ENCODE measurements at regions not wholly inside any gene's neighbourhood (a gene's known extent, or its start where the extent isn't known, plus 50 kb on each side); places are given as distances from the start of the nearest gene placed in this dataset.

DNA sequence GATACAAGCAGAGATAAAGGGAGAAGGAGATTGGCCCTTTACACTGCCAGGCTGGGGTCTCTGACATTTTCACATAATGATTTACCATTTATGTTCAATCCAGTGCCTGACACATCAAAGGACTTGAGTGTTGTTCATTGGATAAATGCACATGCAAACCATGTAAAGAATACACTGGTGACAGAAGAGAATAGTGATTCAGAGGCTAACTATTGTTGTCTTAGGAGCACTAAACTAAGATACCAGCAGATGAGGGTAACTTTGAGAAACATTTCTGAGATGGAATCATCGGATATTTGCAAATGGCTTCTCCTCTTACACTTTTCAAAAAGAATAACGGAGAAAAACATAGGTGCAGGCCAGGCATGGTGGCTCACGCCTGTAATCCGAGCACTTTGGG, 67.3 kb upstream of the HHIP start:
- no peaks in the 10 kb centered on the region for H3K9me3 Mint-ChIP-seq (ENCODE audit: low read depth)
- no peak overlapping the region for H3K4me3 Mint-ChIP-seq (ENCODE audit: low read depth)
- no peak for DNase-seq (ENCODE audit: low spot score, unreplicated experiment)
- no peaks in the 10 kb centered on the region for H3K36me3 Mint-ChIP-seq (ENCODE audit: insufficient read depth)
- TF ChIP-seq, protein P1, sequence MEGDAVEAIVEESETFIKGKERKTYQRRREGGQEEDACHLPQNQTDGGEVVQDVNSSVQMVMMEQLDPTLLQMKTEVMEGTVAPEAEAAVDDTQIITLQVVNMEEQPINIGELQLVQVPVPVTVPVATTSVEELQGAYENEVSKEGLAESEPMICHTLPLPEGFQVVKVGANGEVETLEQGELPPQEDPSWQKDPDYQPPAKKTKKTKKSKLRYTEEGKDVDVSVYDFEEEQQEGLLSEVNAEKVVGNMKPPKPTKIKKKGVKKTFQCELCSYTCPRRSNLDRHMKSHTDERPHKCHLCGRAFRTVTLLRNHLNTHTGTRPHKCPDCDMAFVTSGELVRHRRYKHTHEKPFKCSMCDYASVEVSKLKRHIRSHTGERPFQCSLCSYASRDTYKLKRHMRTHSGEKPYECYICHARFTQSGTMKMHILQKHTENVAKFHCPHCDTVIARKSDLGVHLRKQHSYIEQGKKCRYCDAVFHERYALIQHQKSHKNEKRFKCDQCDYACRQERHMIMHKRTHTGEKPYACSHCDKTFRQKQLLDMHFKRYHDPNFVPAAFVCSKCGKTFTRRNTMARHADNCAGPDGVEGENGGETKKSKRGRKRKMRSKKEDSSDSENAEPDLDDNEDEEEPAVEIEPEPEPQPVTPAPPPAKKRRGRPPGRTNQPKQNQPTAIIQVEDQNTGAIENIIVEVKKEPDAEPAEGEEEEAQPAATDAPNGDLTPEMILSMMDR (IDR thresholded peaks at IDR 0.05; ENCODE audit: unreplicated experiment) = no peak
- H3K4me1 Mint-ChIP-seq (ENCODE audit: low read depth) = peaks cover 4% of the 10 kb centered on the region
- H3K27ac Mint-ChIP-seq = no peak overlapping the region
- H3K27me3 Mint-ChIP-seq = no peaks in the 10 kb centered on the region

DNA sequence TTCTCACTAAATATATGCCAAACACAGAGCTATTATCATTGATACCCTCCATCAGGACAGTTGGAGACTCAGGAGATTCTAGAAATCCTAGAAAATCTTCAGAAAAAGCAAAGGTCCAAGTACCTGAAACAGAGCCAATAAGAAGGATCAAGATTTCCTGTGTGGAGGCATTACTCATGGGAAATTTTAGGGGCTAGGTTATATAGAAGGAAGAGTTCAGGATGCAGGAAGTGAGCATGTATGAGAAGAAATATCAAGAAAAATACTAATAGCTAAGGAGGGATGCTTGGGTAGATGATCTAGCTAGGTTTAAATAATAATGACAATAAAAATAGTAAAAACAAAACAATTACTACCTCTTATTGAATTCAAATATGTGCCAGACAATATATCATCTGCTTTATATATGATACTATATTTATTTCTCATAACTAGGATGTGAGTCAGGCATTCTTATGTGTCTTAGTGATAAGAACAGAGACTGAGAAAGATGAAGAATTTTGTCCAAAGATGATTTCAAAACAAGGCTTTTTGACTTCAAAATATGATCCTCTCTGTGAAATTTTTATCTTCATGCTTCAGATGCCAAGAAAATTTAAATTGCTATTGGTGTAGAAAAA, 66.4 kb upstream of the HHIP start:
- Mint-ChIP-seq H3K9me3 (ENCODE audit: low read depth) (no peaks in the 10 kb centered on the region), H3K36me3 (ENCODE audit: insufficient read depth) (no peaks in the 10 kb centered on the region), H3K4me3 (ENCODE audit: low read depth) (no peak overlapping the region), H3K4me1 (ENCODE audit: low read depth) (peaks cover 4% of the 10 kb centered on the region), H3K27me3 (peaks cover 6% of the 10 kb centered on the region), H3K27ac (no peak overlapping the region)
- DNase-seq (ENCODE audit: low spot score, unreplicated experiment) = no peak
- TF ChIP-seq, protein P1 (IDR thresholded peaks at IDR 0.05; ENCODE audit: unreplicated experiment) = no peak

DNA sequence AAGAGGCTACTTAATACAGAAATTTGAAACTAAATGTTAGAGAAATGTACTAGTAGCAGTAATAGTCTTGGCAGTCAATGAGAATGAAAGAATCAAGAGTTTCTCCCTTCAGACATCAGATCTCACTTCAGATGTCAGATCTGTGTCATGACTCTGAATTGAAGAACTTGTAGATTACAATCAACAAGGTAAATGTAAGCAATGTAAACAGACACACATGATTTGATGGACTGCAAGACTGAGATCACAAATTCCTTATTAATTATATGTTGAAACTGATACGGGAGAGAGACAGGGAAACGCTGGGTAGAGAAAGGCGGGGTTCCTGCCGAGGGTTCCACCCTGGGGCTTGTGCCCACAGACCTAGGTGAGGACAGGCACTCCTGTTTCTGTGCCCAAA, 65.5 kb upstream of the HHIP start:
- Mint-ChIP-seq H3K9me3 (ENCODE audit: low read depth) (no peaks in the 10 kb centered on the region), H3K36me3 (ENCODE audit: insufficient read depth) (no peaks in the 10 kb centered on the region), H3K27me3 (peaks cover 9% of the 10 kb centered on the region), H3K4me1 (ENCODE audit: low read depth) (peaks cover 4% of the 10 kb centered on the region), H3K27ac (no peak overlapping the region), H3K4me3 (ENCODE audit: low read depth) (no peak overlapping the region)
- TF ChIP-seq, protein P1 (IDR thresholded peaks at IDR 0.05; ENCODE audit: unreplicated experiment) = no peak
- no peak for DNase-seq (ENCODE audit: low spot score, unreplicated experiment)

DNA sequence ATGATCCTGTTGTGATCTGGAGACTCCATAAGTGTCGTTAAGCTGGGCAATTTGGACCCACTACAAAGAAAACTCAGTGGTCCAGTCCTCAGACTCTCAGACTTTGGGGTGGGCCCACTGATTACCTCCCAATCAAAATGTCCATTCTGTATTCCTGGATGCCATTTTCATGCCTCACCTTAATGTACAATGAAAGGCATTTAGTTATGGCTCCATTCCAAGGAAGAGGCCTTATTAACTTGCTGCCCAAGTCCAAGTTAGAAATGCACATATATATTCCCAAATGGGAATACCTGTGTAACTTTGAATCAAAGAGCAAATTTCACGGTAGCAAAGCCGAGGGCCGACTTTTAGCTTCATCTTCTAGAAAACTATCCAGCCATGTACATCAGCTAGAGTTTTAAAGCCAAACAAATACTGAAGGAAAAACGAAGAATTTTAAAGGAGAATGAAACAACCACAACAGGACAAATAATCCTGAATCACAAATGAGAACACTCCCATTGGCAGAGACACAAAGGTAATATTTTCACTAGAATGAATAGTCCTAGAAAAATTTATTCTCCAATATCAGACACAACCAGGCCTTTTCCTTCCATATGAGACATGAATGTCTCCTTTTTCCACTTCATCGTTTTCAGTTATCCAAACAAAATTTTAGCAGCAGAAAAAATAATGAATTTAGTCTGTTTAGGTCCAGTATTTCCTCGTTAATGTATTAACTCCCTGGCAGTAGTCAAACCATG, 63.7 kb upstream of the HHIP start:
- no peaks in the 10 kb centered on the region for H3K9me3 Mint-ChIP-seq (ENCODE audit: low read depth)
- no peak overlapping the region for H3K27ac Mint-ChIP-seq
- TF ChIP-seq, protein P1 (IDR thresholded peaks at IDR 0.05; ENCODE audit: unreplicated experiment) = no peak
- peaks cover 4% of the 10 kb centered on the region for H3K4me1 Mint-ChIP-seq (ENCODE audit: low read depth)
- H3K36me3 Mint-ChIP-seq (ENCODE audit: insufficient read depth) = no peaks in the 10 kb centered on the region
- no peak overlapping the region for H3K4me3 Mint-ChIP-seq (ENCODE audit: low read depth)
- peaks cover 9% of the 10 kb centered on the region for H3K27me3 Mint-ChIP-seq
- DNase-seq (ENCODE audit: low spot score, unreplicated experiment) = no peak

DNA sequence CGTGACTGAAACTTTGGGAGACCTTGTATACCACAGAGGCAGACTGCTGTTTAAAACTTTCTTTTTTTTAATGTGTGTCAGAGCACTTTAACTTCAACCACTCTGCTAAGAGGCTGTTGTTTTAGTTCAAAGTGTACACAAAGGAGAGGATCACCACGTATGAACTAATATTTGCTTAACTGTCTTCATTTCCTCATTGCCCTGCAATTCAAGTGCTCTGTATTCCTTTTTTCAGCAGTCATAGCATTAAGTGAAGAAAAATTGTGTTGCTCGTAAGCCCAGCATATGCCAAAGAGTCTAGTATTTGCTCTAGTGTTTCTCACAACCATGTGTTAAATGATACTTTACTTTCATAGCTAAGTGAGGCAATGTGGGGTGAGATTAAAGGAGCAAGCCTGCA, 63.0 kb upstream of the HHIP start:
- Mint-ChIP-seq H3K4me3 (ENCODE audit: low read depth) (no peak overlapping the region), H3K9me3 (ENCODE audit: low read depth) (peaks cover 5% of the 10 kb centered on the region)
- TF ChIP-seq, protein P1 (IDR thresholded peaks at IDR 0.05; ENCODE audit: unreplicated experiment) = no peak

More for the DNA sequence above, 63.0 kb upstream of the HHIP start:
- Mint-ChIP-seq H3K4me1 (ENCODE audit: low read depth) (peaks cover 4% of the 10 kb centered on the region), H3K36me3 (ENCODE audit: insufficient read depth) (no peaks in the 10 kb centered on the region), H3K27me3 (peaks cover 9% of the 10 kb centered on the region), H3K27ac (no peak overlapping the region)
- no peak for DNase-seq (ENCODE audit: low spot score, unreplicated experiment)

Measured in progenitor cell of endocrine pancreas (in vitro differentiated cells).